Right kidney (tissue), 1 donor: ENCODE measurements at regions not wholly inside any gene's neighbourhood (a gene's known extent, or its start where the extent isn't known, plus 50 kb on each side); places are given as distances from the start of the nearest gene placed in this dataset.

ENCODE experiments used
- DNase-seq: peaks from one replicate; pipeline ENCODE4 v3.0.0-alpha.2; 2016

- no peak for DNase-seq
Measured at GRCh38 chr3:74347563-74348268, 266.7 kb downstream of the CNTN3 start.

DNA sequence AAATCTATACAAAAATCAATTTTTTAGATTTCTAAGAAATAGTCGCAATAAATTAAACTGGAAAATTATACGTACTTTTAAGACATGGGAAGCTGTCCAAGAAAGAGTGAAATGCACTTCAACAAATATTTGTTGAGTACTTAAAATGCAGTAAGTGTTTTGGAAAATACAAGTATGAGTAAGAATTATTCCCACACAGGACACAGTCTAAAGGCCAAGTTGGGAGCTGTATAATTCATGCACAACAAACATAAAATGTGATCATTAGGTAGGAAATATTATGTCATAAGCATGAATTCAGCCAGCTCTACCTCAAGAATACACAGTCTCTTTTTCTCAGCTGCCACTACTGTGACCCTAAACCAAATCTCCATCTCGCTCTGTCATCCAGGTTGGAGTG, 267.6 kb downstream of the CNTN3 start:
- DNase-seq = no peak

GRCh38 chr3:74345701-74346100, 268.8 kb downstream of the CNTN3 start:
- DNase-seq = no peak

- DNase-seq = no peak
Measured at GRCh38 chr3:74344865-74345440, 269.5 kb downstream of the CNTN3 start.

GRCh38 chr3:74343391-74343790, 271.1 kb downstream of the CNTN3 start:
- DNase-seq = no peak

- no peak for DNase-seq
Measured at GRCh38 chr3:74338998-74339397, 275.5 kb downstream of the CNTN3 start.

DNA sequence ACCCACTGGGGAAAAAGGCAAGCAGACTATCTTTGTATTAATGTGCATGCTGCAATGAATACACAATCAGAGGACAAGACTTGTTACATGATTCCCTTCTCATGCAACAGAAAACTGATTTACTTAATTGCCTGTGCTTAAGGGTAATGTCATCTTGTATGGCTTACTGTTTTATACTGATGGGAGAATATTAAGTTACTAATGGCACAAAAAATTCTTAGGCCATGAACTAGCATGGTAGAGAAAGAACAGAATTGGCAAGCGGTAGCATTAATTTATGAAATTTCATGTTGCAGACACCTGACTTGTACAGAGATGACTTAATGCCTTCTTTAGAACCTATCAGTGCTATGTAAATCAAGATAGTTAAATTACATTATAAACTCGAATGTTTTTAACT, 282.3 kb downstream of the CNTN3 start:
- no peak for DNase-seq

- DNase-seq = no peak
Measured at GRCh38 chr3:74331711-74332110, 282.7 kb downstream of the CNTN3 start.

DNA sequence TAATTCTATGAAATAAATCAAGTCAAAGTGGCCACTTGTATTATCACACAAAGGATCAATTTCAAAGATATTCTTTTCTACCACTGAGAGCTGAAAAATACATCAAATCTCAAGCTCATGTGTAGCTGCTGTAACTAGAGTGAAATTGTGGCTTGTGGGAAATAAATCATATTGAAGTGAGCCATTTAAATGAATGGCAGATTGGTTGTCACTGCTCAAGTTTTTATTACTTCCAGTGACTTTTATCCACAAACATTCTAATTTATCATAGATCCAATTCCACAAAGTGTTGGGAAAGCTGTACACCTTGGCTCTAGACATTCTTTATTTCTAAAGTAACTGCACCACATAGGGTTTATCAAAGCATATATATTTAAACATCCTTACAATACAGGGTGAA, 285.4 kb downstream of the CNTN3 start:
- no peak for DNase-seq

DNA sequence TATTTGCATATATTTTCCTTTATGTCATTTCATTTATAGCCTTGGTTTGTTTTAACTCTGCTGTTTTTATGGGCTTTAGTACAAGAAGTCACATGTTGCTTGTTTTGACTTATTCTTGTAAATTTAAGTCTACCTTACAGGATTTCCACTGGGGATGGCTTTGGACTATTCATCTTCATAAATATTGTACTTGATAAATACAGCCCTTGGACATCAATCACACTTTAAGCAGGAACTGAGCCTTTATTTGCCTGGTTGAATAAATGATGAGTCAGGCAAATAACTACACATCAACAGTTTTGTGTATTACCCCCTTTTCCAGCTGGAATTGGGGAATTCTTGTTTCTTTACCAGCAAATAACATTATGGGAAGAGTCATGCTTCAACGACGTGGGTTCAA, 286.0 kb downstream of the CNTN3 start:
- DNase-seq = no peak

- DNase-seq = no peak
Measured at GRCh38 chr3:74315291-74315690, 299.2 kb downstream of the CNTN3 start.

DNA sequence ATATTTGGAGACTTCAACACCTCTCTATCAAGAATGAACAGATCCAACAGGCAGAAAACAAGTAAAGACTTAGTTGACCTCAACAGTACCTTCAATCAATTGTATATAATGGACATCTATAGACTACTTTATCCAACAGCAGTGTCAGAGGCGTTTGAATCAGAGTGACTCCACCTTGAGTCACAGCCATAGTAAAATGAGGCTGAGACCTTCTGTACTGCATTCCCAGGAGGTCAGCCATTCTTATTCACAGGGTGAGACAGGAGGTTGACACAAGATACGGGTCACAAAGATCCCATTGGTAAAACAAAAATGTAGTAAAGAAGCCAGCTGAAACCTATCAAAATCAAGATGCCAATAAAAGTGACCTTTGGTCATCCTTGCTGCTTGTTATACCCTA, 299.8 kb downstream of the CNTN3 start:
- no peak for DNase-seq

GRCh38 chr3:74309716-74310115, 304.7 kb downstream of the CNTN3 start:
- DNase-seq = no peak

DNA sequence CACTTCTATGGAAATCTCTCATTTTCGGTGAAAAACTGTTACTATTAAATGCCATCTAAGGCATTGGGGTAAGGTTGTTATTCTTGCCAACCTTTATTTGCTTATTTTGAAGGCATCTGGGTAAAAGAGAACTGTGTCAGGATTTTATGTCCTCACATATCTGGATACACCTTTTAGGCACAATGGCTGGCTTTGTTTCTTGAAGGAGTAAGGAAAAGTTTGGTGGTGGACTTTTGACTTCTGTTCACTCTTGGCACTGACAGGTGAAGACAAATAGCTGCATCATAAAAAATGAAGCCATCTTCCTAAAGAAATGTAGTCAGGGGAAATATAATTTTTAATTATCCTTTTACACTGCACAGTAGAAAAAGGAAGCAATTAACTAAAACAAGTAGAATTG, 310.0 kb downstream of the CNTN3 start:
- no peak for DNase-seq

DNA sequence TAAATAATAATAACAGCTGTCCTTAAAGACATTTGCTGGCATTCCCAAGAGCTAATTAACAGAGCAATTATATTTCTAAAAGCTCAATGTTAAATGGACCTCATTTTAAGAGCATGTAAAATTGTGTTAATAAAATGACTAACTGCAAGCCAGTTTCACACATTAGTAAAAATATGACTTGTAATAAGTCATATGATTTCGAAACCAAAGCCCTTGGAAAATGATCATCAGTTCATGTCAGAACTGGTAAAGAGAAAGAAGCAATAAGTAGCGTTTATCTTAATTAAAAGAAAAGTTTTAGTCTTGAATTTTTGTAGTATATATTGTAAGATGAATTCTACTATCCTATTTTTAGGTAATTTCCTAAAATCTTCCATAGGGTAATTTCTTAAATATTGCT, 310.7 kb downstream of the CNTN3 start:
- no peak for DNase-seq

DNA sequence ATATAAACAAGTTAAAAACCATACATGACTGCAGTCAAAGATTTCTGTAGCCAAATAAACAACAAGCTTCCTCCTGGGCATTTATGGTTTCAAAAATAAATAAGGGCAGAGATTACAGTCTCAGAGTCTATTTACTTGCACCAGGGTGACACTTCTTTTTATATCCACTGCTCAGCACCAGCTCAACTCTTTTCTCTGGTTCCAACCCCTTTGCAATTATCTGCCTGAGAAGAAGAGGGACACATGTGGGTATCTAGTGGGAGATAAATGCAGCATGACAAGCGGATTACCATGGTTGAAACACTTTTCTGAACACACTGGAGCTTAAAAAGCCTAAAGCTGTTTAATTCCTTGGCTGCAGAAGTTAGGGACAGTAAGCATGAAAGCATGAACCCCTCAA, 311.5 kb downstream of the CNTN3 start:
- DNase-seq = no peak

- no peak for DNase-seq
Measured at GRCh38 chr3:74302281-74302680, 312.2 kb downstream of the CNTN3 start.

DNA sequence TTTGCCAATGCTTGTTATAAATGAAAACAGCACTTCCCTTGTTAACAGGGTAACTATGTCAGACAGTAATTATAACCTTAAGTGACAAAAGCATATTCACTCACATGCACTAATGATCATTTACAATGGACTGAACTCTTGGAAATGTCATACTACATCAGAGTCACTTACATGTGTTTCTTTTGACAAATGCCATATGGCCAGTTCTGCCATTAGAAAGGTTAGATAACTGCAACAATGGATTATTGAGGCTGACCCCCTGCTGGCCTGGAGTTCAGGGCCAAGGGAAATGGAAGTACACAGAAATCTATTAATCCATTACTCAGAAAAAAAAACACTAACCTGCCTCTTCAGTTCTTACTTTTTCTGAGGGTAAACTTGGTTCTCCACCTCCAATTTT, 313.4 kb downstream of the CNTN3 start:
- no peak for DNase-seq

- no peak for DNase-seq
Measured at GRCh38 chr3:74295479-74295878, 319.0 kb downstream of the CNTN3 start.

DNA sequence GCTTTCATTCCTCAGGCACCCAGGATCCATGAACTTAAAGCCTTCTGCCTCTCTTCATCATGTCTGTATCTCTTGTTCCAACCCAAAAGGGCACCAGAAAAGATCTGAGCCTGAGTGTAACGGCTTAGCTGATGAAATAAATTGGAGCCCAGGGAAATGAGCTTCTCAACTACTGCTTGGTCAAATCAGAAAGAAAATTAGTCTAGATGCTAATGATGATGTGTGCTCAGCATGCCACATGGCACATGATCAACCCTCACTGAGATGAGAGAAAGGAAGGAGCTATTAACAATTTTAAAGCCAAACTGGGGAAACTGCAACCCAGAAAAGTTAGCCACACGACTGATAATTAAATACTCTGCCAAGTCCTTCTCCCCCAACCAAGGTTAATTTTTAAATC, 325.7 kb downstream of the CNTN3 start:
- no peak for DNase-seq

DNA sequence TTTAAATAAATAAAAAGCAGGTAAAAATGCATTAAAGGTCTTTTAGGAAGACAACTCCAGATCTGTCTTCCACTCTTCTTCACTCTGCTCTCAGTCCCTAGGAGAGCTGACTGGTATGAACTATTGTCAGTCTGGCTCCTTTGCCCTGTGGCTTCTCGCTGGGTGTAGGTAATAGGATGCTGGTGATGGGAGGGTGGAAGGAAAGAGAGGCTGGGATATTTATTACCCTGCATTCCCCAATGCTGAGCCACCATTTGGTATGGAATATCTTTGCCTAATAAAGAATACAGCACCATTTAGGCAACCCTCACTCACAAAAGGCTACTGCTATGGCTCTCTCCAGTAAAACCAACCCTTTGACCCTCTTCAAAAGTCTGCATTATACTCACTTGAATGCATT, 326.9 kb downstream of the CNTN3 start:
- DNase-seq = no peak

- no peak for DNase-seq
Measured at GRCh38 chr3:74282202-74282601, 332.3 kb downstream of the CNTN3 start.

GRCh38 chr3:74281705-74282104, 332.8 kb downstream of the CNTN3 start:
- no peak for DNase-seq

DNA sequence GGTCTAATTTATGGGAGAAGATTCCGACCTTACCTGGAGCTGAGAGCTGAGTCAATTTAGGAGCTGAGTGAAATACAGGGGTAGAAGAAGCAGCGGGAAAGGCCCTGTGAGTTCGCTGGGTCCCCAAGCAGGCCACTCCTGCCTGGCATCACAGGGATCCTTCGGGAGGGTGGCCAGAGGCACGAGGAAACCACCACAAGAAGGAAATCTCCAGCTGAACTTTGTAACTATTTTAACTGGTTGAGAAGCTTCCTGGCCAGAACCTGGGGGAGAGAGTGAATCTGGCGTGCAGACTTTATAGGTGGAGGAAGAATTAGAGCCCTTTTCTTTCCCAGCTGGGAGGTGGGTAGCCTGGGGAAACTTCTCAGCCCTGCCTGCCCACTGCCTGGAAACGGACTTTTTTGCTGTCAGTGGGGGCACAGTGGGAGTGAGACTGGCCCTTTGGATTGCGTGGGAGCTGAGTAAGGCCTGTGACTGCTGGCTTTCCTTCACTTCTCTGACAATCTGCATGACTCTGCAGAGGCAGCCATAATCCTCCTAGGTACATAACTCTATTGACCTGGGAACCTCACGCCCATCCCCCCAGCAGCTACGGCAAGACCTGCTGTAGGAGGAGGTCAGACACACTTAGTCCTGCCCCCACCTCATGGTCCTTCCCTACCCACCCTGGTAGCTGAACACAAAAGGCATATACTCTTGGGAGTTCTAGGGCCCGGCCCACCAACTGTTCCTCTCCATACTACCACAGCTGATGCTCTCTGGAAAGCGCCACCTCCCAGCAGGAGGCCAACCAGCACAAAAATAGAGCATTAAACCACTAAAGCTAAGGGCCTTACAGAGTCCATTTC, 340.7 kb downstream of the CNTN3 start:
- no peak for DNase-seq
